Fibroblast of skin of scalp (primary cell): ENCODE measurements at regions not wholly inside any gene's neighbourhood (a gene's known extent, or its start where the extent isn't known, plus 50 kb on each side); places are given as distances from the start of the nearest gene placed in this dataset.
A peak's percentile ranks its signal among the peaks of the same experiment; 100 is the strongest.
"Not testable (repeated sequence)": the region's sequence is repeated elsewhere in the genome, so short reads cannot be mapped to it uniquely, and the experiment has no call there.

Experiments used
- DNase-seq: peaks from one replicate; pipeline ENCODE4 v3.0.0-alpha.2; 2013

DNA sequence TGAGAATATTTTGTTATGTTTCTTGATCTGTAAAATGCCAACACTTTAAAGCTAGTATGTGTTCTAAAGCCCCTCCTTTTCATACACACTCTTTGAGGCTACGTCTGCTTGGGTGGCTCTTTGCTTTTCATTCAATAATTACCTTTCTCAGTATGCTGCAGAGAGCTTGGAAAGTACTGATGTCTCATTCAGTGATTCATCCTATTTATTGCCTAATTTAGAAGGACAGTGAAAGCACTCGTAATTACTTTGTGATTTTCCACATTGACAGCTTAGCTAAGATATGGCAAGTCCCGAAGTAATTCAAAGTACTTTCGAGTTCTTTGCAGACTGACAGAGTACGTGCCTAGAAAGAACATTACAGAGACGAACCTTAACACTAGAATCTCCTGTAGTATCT is 57.2 kb downstream of the BMP15 start:
- DNase-seq = no peak

DNA sequence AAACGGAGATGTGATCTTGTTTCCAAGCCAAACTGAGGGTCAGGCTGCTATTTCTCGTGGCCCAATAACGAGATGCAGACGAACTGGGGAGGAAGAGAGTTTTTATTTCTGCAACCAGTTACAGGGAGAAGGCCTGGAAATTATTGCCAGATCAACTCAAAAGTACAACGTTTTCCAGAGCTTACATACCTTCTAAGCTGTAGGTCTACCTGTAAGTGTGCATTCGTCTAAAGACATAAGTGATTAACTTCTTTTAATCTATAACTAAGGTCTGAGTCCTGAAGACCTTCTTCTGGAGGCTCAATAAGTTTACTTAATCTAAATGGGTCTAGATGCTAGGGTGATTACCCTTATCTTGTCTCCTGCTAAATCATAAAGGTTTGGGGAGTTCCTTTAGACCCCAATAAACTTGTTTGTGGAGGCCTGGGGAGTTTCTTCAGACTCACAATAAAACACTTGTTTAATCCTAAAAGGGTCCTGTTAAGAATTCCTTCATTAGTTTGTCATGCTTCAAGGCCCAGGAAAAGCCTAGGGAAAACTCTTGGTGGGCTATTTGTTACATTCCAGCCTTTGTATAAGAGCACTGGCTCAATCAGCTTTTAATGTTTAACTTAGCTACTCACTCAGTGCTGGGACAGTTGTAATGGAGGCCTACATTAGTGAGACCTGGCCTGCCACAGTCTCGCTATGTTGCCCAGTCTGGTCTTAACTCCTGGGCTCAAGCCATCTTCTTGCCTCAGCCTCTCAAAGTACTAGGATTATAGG is 58.5 kb downstream of the BMP15 start:
- DNase-seq = not testable (repeated sequence)

- peak; percentile 58 for DNase-seq
Observed at GRCh38 chrX:50971395-50971794, 60.9 kb downstream of the BMP15 start.

- DNase-seq = no peak
Observed at GRCh38 chrX:50973199-50973598, 62.7 kb downstream of the BMP15 start.

DNA sequence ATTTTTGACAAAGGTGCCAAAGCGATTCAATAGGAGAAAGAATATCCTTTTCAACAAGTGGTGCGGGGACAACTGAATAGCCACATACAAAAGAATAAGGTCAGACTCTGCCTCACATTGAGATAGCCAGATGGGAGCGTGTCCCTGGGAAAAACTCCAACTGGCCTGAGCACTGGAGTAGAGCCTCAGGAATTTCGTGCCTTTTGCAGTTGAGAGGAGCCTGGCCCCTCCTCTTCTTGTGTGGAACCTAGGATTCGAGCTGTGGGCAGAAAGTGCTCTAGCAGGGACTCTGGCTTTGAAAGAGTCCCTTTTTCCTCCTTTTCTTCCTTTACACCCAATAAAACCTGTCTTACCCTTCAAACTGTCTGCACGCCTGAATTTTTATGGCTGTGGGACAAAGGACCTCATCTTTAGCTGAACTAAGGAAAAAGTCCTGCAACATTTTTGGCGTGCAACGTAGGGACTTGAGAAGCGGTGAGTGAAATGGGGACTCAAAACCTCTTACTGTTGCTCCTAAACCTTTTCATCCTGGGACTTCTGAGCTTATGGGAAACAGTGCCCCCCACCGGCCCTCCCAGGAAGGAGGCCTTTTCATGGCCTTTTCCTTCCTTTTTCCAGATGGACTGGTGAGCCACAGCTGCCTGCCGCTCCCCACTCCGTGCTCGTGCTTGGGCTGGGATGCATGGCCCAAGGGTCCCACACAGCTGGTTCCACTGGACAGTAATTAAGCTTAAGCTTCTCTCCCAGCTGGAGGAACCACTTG is 68.6 kb downstream of the BMP15 start:
- no peak for DNase-seq

DNA sequence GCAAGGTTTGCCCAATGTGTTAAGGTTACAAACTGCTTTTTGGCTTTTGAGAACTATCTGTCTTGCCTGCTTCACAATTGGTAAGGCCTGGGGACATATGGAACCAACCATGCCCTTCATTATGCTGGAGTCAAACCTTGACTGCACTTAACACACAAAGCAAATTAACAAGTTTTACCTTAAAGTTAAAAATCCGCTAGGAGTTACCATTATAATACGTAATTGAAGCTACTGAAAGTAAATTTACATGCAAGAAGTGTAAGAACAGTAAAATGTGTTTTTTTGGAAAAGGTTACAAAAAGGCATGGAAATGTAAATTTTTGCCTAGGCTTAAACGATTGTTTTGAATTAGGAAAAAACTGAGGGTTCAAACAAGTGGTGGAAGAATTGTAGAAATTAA is 69.7 kb downstream of the BMP15 start:
- no peak for DNase-seq

DNA sequence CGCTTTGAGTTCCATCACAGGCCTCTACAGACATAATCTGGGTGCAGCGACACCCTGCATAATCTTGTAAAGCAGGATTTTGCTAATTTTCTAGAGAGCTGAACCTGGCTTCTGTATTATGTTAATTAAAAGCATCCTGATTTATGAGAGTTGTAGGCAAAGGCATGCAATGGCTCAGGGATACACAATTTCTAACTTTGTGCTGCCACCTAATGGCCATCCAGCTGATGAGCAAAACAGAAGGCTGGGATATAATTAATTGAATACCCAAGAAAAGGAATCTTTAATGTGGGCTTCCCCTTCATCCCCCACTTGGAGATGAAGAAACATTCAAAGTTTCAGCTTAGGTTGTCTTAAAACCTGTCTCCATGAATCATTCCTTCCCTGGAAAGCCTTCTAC is 78.1 kb downstream of the BMP15 start:
- peak; percentile 31 for DNase-seq

DNA sequence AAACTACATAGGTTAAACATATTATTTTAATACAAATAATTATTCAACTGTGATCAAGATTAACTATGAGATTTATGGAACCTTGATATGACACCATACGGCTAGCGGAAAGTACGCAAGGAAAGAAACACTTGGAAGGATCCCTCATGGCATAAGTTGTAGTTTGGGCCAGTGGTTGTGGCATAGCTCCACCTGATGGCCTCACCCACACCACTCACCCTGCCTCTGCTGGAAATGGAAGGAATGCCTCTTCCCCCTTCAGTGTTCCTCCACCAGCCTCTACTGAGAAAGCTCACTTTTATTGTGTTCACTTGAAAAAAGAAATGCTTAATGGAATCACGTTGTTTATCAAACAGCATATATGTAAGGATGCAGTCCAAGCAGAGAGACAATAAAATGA is 86.4 kb downstream of the BMP15 start:
- no peak for DNase-seq

- DNase-seq = not testable (repeated sequence)
Observed at GRCh38 chrX:51000384-51000783, 89.8 kb downstream of the BMP15 start.

- not testable (repeated sequence) for DNase-seq
Observed at GRCh38 chrX:51001733-51002632, 91.4 kb downstream of the BMP15 start.

GRCh38 chrX:51006064-51006463 is 95.5 kb downstream of the BMP15 start:
- DNase-seq = no peak

GRCh38 chrX:51024106-51024696 is 113.7 kb downstream of the BMP15 start:
- no peak for DNase-seq

DNA sequence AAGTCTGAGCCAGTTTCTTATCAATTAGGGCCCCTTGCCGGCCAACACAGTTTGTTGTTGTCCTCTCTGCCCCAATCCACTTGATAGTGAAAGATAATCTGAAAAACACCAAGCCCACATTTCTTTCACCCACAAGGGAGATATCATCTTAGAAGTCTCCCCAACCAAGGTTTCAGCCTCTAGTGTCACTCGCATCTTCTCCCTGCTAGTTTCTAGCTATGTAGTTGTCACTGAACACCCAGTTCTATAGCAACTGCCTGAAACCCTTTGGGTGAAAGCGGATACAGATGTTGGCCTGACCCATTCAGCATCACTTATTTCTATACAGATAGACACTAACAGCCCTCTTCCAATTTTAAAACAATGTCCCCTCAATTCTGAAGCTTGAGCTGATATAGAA is 116.3 kb downstream of the BMP15 start:
- DNase-seq = no peak

GRCh38 chrX:51035746-51036145 is 125.2 kb downstream of the BMP15 start:
- DNase-seq = no peak

- DNase-seq = no peak
Observed at GRCh38 chrX:51047950-51048349, 137.4 kb downstream of the BMP15 start.

DNA sequence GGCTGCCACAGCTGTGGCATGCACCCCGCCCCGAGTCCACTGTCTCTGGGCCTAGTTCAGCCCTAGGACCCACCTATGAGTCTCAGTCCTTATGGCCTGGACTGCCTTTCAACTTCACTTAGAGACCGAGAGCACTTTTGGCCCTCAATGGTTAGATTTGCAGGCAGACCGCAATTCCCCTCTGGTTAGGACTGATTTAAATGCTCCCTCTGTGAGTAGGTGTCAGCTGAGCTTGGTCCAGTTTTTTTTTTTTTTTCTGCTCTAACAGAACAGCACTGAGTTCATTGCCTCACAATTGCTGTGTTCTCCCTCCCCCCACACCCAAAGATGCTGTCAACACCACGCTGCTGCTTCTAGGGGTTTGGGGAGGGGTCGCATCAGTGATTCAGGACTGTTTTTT is 143.2 kb downstream of the BMP15 start:
- no peak for DNase-seq

- DNase-seq = no peak
Observed at GRCh38 chrX:51098046-51098445, 187.5 kb downstream of the BMP15 start.

DNA sequence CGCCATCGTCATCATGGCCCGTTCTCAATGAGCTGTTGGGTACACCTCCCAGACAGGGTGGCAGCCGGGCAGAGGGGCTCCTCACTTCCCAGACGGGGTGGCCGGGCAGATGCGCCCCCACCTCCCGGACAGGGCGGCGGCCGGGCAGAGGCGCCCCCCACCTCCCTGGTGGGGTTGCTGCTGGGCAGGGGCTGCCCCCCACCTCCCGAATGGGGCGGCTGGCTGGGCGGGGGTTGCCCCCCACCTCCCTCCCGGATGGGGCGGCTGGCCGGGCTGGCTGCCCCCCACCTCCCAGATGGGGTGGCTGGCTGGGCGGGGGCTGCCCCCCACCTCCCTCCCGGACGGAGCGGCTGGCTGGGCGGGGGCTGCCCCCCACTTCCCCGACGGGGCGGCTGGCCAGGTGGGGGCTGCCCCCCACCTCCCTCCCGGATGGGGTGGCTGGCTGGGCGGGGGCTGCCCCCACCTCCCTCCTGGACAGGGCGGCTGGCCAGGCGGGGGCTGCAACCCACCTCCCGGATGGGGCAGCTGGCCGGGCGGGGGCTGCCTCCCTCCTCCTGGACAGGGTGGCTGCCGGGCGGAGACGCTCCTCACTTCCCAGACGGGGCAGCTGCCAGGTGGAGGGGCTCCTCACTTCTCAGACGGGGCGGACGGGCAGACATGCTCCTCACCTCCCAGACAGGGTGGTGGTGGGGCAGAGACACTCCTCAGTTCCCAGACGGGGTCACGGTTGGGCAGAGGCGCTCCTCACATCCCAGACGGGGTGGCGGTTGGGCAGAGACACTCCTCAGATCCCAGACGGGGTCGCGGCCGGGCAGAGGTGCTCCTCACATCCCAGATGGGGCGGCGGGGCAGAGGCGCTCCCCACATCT is 208.8 kb downstream of the BMP15 start:
- DNase-seq = not testable (repeated sequence)

- not testable (repeated sequence) for DNase-seq
Observed at GRCh38 chrX:51125743-51126142, 206.9 kb upstream of the NUDT10 start.

DNA sequence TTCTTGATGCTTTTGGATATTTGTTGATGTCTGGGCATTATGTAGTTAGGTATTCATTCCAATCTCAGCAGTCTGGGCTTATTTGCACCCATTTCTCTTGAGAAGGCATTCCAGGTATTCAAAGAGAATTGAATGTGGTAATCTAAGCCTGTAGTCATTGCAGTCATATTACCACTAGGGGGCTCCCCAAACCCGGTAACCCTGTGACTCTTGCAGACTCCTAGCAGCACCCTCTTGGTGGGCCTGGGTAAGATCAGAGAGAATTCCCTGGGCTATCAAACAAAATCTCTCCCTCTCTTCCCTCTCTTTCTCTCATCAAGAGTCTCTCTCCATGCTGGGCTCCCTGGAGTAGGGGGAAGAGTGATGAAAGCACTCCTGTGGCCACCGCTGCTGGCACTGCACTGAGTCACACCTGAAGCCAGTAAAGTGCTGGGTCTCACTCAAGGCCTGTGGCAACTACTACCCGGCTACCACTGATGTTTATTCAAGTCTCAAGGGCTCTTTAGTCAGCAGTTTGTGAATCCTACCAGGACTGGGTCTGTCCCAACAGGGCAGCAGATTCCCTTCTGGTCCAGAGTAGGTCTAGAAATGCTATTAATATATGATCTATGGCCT is 187.7 kb upstream of the NUDT10 start:
- peak; percentile 38 for DNase-seq

- peak; percentile 13 for DNase-seq
Observed at GRCh38 chrX:51148848-51149247, 183.8 kb upstream of the NUDT10 start.
